Tibial nerve (tissue), 4 donors: ENCODE measurements at regions not wholly inside any gene's neighbourhood (a gene's known extent, or its start where the extent isn't known, plus 50 kb on each side); places are given as distances from the start of the nearest gene placed in this dataset.

Source experiments
- EP300 ChIP-seq, 2 donors: sonication (generic); formaldehyde crosslinking; IDR thresholded peaks; one replicate each; pipeline ENCODE4 v1.6.1; 2017; ENCODE audit warnings: antibody characterized with exemption in 2 of 2, mild to moderate bottlenecking in 1 of 2
- POLR2A ChIP-seq, 2 donors: fragments of 450-650 bp; IDR thresholded peaks; one replicate each; pipeline ENCODE4 v1.6.1; 2017; ENCODE audit warnings: antibody characterized with exemption in 2 of 2, mild to moderate bottlenecking in 2 of 2, moderate library complexity in 2 of 2
- TF ChIP-seq, protein P1 (sequence below), 5 experiments: fragments of 200-600 bp in 3 of 5; fragments of 450-650 bp in 2 of 5; sonication (generic) in 3 of 5; IDR thresholded peaks; one replicate each; pipeline ENCODE4 v1.5.1; 2016 to 2019; ENCODE audit warnings: antibody characterized with exemption in 5 of 5, mild to moderate bottlenecking in 3 of 5, moderate library complexity in 2 of 5

DNA sequence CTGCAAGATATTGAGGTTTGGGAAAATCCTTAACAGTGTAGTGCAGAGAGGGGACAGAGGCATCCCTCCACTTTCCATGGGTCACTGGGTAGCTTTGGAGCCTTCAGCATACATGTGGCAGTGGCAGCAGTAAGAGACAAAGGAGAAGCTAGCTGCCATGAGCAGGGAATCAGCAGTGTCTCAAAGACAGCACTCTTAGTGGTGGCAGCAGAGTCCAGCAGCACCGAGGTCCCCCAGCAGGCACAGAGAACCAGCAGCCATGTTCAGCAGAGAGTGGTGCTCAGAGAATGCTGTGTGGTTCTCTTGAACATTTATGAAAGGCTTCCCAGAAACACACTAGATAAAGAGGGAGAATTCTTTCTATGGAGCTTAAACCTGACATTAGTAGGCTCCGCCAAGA is 308.5 kb downstream of the CENPC start:
- TF ChIP-seq, protein P1, sequence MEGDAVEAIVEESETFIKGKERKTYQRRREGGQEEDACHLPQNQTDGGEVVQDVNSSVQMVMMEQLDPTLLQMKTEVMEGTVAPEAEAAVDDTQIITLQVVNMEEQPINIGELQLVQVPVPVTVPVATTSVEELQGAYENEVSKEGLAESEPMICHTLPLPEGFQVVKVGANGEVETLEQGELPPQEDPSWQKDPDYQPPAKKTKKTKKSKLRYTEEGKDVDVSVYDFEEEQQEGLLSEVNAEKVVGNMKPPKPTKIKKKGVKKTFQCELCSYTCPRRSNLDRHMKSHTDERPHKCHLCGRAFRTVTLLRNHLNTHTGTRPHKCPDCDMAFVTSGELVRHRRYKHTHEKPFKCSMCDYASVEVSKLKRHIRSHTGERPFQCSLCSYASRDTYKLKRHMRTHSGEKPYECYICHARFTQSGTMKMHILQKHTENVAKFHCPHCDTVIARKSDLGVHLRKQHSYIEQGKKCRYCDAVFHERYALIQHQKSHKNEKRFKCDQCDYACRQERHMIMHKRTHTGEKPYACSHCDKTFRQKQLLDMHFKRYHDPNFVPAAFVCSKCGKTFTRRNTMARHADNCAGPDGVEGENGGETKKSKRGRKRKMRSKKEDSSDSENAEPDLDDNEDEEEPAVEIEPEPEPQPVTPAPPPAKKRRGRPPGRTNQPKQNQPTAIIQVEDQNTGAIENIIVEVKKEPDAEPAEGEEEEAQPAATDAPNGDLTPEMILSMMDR (IDR thresholded peaks at IDR 0.05), result no peak
- TF ChIP-seq POLR2A (IDR thresholded peaks at IDR 0.05) (no peak), EP300 (IDR thresholded peaks at IDR 0.05) (no peak)
